ENCODE measurements at regions not wholly inside any gene's neighbourhood (a gene's known extent, or its start where the extent isn't known, plus 50 kb on each side); places are given as distances from the start of the nearest gene placed in this dataset.

- TF ChIP-seq CTCF (IDR thresholded peaks at IDR 0.05) (no peak), EP300 (IDR thresholded peaks at IDR 0.05) (no peak)
Measured at GRCh38 chr13:97117388-97117910, 104.7 kb upstream of the MBNL2 start.

Data from stomach (tissue), 4 donors.